Kidney epithelial cell (primary cell): ENCODE measurements at regions not wholly inside any gene's neighbourhood (a gene's known extent, or its start where the extent isn't known, plus 50 kb on each side); places are given as distances from the start of the nearest gene placed in this dataset.

Experiments
- DNase-seq: peaks from one replicate; pipeline ENCODE4 v3.0.0-alpha.2; 2010; ENCODE audit warnings: low read depth
- H3K27me3 ChIP-seq: 2 replicates; pipeline ENCODE4 v1.6.0; 2011; ENCODE audit warnings: low read length; ENCODE audit not compliant: control insufficient read depth, insufficient read depth
- H3K36me3 ChIP-seq: 2 replicates; pipeline ENCODE4 v1.5.1; 2011; ENCODE audit warnings: low read length; ENCODE audit not compliant: control insufficient read depth, insufficient read depth
- H3K4me3 ChIP-seq: 2 replicates; pipeline ENCODE4 v1.5.1; 2011; ENCODE audit warnings: low read depth, mild to moderate bottlenecking, control low read depth, low read length
- TF ChIP-seq, protein P1 (sequence below): IDR thresholded peaks from 2 replicates; pipeline ENCODE4 v1.5.1; 2011; ENCODE audit warnings: mild to moderate bottlenecking, moderate library complexity, low read length, control low read depth, inconsistent platforms; ENCODE audit not compliant: insufficient read depth, poor library complexity, severe bottlenecking

DNA sequence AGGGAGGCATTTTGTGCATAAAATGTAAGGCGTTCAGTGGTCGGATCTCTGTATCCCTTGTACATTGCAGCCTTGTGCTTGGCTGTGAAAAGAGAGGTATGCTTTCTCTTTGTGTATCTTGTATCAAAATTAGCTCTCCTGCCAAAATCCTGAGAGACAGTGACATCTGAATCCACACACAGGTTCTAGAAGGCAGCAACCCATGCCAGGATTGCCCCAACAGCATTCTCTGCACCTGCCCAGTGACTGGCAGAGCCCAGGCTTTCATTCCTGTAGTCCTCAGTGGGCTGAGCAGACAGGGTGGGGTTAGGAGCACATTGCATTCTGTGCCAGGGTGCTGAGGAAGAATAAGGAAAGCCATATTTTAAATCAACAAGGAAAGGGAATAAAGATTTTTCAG, 740.3 kb upstream of the RAB6C start:
- Histone ChIP-seq H3K27me3 (no peaks in the 10 kb centered on the region), H3K4me3 (no peak overlapping the region), H3K36me3 (no peaks in the 10 kb centered on the region)
- TF ChIP-seq, protein P1, sequence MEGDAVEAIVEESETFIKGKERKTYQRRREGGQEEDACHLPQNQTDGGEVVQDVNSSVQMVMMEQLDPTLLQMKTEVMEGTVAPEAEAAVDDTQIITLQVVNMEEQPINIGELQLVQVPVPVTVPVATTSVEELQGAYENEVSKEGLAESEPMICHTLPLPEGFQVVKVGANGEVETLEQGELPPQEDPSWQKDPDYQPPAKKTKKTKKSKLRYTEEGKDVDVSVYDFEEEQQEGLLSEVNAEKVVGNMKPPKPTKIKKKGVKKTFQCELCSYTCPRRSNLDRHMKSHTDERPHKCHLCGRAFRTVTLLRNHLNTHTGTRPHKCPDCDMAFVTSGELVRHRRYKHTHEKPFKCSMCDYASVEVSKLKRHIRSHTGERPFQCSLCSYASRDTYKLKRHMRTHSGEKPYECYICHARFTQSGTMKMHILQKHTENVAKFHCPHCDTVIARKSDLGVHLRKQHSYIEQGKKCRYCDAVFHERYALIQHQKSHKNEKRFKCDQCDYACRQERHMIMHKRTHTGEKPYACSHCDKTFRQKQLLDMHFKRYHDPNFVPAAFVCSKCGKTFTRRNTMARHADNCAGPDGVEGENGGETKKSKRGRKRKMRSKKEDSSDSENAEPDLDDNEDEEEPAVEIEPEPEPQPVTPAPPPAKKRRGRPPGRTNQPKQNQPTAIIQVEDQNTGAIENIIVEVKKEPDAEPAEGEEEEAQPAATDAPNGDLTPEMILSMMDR = no peak
- DNase-seq = no peak

DNA sequence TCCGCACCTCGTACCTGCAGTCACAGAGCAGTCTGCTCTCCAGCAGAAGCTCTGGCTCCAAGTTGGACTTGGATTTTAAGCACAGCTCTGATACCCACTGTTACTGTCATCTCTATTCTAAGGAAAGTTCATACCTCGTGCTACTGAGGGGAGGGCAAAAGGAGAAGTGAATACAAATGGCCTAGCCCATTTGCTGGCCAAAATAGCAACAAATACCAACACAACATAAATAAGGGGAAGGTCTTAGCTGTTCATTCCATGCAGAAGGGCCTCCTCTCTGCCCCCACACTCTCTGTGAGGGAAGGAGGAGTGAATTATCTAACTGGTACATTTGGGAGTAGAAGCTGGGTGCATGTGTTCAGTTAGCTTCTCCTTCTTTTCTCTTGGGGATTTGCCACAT, 739.4 kb upstream of the RAB6C start:
- TF ChIP-seq, protein P1 = no peak
- Histone ChIP-seq H3K27me3 (no peaks in the 10 kb centered on the region), H3K4me3 (no peak overlapping the region), H3K36me3 (no peaks in the 10 kb centered on the region)
- no peak for DNase-seq

DNA sequence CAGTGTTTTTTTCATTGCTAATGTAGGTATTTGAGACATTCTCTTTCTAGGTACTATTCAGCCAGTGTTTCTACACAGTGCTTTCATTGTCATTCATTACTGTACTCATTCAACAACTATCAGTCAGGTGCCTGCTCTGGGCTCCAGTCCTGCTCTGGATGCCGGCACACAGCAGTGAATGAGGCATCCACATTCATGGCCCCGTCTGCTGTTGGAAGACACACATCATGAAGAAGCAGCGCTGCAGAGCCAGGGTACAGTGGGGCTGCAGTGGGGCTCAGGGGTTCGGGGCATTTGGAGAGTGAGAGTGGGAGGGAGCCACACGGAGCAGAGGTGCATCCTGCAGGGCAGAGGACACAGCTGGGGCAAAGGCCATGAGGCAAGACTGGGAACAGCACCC, 737.2 kb upstream of the RAB6C start:
- H3K4me3 ChIP-seq = no peak overlapping the region
- TF ChIP-seq, protein P1 = no peak
- no peaks in the 10 kb centered on the region for H3K36me3 ChIP-seq
- no peak for DNase-seq
- no peaks in the 10 kb centered on the region for H3K27me3 ChIP-seq

DNA sequence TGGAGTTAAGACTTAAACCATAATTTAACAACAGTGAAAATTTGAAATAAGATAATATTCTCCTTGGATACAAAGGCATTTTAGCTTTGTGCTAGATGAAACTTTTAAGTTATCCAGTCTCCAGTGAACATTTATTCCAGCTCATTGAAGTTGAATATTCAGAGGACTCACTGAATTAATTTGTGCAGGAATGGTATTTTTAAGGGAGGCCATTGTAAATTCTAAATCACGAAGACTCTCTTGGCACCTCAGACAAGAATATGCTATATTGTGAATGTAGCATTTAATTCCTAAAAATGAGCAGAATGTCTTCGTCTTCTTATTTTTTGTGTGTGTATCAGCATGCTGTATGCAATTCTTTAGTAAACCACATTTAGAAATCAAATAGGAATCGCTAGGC, 731.7 kb upstream of the RAB6C start:
- no peak for DNase-seq
- no peaks in the 10 kb centered on the region for H3K27me3 ChIP-seq

DNA sequence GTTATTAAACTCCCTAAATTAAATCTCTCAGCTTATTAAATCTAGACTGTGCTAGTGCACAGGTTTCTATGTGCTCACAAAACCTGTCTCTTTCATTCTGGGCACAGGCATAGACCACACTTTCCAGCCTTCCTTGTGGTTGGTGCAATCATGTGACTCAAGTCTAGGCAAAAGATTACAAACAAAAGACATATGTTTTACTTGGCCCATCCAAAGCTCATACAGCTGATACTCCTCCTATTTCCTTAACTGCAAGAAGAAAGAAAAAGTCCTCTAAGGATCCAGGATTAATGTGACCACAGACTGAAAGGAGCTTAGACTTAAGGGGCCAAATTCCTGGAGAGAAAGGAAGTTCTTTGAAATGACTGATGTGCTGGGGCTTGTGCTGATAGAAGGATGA, 731.3 kb upstream of the RAB6C start:
- no peaks in the 10 kb centered on the region for H3K36me3 ChIP-seq
- no peak overlapping the region for H3K4me3 ChIP-seq
- TF ChIP-seq, protein P1 = no peak
- no peaks in the 10 kb centered on the region for H3K27me3 ChIP-seq
- no peak for DNase-seq

More for the DNA sequence above, 731.7 kb upstream of the RAB6C start:
- H3K4me3 ChIP-seq = no peak overlapping the region
- TF ChIP-seq, protein P1 = no peak
- no peaks in the 10 kb centered on the region for H3K36me3 ChIP-seq

DNA sequence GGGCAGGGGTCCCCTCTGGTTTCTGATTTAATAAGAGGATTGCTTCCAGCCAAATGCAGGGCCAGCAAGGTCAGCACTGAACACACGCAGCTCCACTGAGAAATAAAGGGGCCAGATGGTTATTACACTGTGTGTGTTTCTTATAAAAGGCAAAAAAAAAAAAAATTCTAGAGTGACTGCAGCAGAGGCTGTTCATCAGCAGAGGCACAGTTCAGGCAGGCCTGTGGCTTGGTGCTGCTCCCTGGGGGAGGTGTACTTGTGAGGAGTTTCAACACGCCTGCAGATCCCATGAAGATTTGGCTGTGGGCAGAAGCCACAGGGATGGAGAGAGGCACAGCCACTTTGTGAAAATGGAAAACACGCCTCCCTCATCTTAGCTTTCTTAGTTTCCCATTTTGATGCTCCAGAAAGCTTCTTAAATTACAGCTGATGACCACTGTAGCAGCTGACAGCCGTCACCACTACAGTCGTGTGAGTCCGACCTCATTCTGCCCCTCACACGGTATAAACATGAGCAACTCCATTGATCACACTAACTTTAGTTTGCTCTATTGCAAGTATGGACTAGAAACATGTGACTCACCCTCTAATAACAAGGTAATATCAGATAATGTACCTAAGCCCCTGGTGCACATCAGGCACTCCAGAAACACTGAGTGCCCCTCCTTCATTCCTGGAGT, 726.5 kb upstream of the RAB6C start:
- TF ChIP-seq, protein P1 = no peak
- no peak for DNase-seq
- Histone ChIP-seq H3K4me3 (no peak overlapping the region), H3K27me3 (no peaks in the 10 kb centered on the region), H3K36me3 (no peaks in the 10 kb centered on the region)
